Activated T-helper 1 cell treated with anti-CD3 and anti-CD28 coated beads, Interleukin-12 subunit alpha, Interleukin-12 subunit beta, Interleukin-2, Interleukin-4 antibody, amounts not matched to agents 30 ng/mL and 10 ng/mL and 1 ng/mL, durations not matched to agents 14 hours and 24 hours and 36 hours (primary cell): ENCODE measurements at regions not wholly inside any gene's neighbourhood (a gene's known extent, or its start where the extent isn't known, plus 50 kb on each side); places are given as distances from the start of the nearest gene placed in this dataset.
"Not testable (repeated sequence)": the region's sequence is repeated elsewhere in the genome, so short reads cannot be mapped to it uniquely, and the experiment has no call there.

Source experiments
- DNase-seq: peaks from one replicate; pipeline ENCODE4 v3.0.0; 2021; ENCODE audit warnings: low spot score
- H3K27ac Mint-ChIP-seq: one replicate; pipeline ENCODE4 v1.8.0; 2021; ENCODE audit warnings: mild to moderate bottlenecking, mixed read lengths
- H3K27me3 Mint-ChIP-seq: one replicate; pipeline ENCODE4 v1.8.0; 2022; ENCODE audit warnings: mild to moderate bottlenecking, moderate library complexity, mixed read lengths; ENCODE audit not compliant: insufficient read depth
- H3K36me3 Mint-ChIP-seq: one replicate; pipeline ENCODE4 v1.8.0; 2021; ENCODE audit warnings: low read depth, mixed read lengths
- H3K4me1 Mint-ChIP-seq: one replicate; pipeline ENCODE4 v1.8.0; 2021; ENCODE audit warnings: low read depth, mixed read lengths
- H3K4me3 Mint-ChIP-seq: one replicate; pipeline ENCODE4 v1.8.0; 2021; ENCODE audit warnings: mild to moderate bottlenecking, moderate library complexity, mixed read lengths
- H3K9me3 Mint-ChIP-seq: one replicate; pipeline ENCODE4 v1.8.0; 2021; ENCODE audit warnings: mixed read lengths
- intact Hi-C: fragments of 100-400 bp; cut with micrococcal nuclease; formaldehyde crosslinking; loops from one replicate; pipeline ENCODE4 v1.15.1; 2024

- no peak for DNase-seq
- Mint-ChIP-seq H3K9me3 (no peaks in the 10 kb centered on the region), H3K27me3 (peaks cover 6% of the 10 kb centered on the region), H3K4me1 (no peaks in the 10 kb centered on the region), H3K27ac (no peak overlapping the region), H3K4me3 (no peak overlapping the region), H3K36me3 (no peaks in the 10 kb centered on the region)
- intact Hi-C loops: no loop called here
Measured at GRCh38 chr19:33866696-33867095, 70.0 kb downstream of the KCTD15 start.

GRCh38 chr19:33868076-33868735, 71.5 kb downstream of the KCTD15 start:
- no peaks in the 10 kb centered on the region for H3K36me3 Mint-ChIP-seq
- H3K9me3 Mint-ChIP-seq: no peaks in the 10 kb centered on the region
- intact Hi-C loops: no loop called here
- no peak overlapping the region for H3K4me3 Mint-ChIP-seq
- DNase-seq: no peak
- peaks cover 6% of the 10 kb centered on the region for H3K27me3 Mint-ChIP-seq
- no peak overlapping the region for H3K27ac Mint-ChIP-seq
- H3K4me1 Mint-ChIP-seq: no peaks in the 10 kb centered on the region

- Mint-ChIP-seq H3K27ac (no peak overlapping the region), H3K4me1 (no peaks in the 10 kb centered on the region), H3K4me3 (no peak overlapping the region), H3K36me3 (no peaks in the 10 kb centered on the region), H3K27me3 (peaks cover 6% of the 10 kb centered on the region), H3K9me3 (no peaks in the 10 kb centered on the region)
- DNase-seq: no peak
- intact Hi-C loops: no loop called here
Measured at GRCh38 chr19:33868788-33869412, 72.2 kb downstream of the KCTD15 start.

GRCh38 chr19:33870298-33870932, 73.7 kb downstream of the KCTD15 start:
- H3K9me3 Mint-ChIP-seq, H3K27ac Mint-ChIP-seq, H3K4me3 Mint-ChIP-seq, intact Hi-C loops, H3K27me3 Mint-ChIP-seq, H3K4me1 Mint-ChIP-seq, DNase-seq, H3K36me3 Mint-ChIP-seq: not testable (repeated sequence)

- Mint-ChIP-seq H3K36me3 (no peaks in the 10 kb centered on the region), H3K4me3 (no peak overlapping the region)
Measured at GRCh38 chr19:33871605-33872004, 74.9 kb downstream of the KCTD15 start.

GRCh38 chr19:33872445-33873320, 76.0 kb downstream of the KCTD15 start:
- Mint-ChIP-seq H3K4me1 (no peaks in the 10 kb centered on the region), H3K27me3 (peaks cover 5% of the 10 kb centered on the region), H3K4me3 (no peak overlapping the region), H3K27ac (no peak overlapping the region), H3K36me3 (no peaks in the 10 kb centered on the region), H3K9me3 (no peaks in the 10 kb centered on the region)
- DNase-seq: no peak
- intact Hi-C loops: no loop called here

More at GRCh38 chr19:33871605-33872004, 74.9 kb downstream of the KCTD15 start:
- Mint-ChIP-seq H3K9me3 (no peaks in the 10 kb centered on the region), H3K27me3 (peaks cover 6% of the 10 kb centered on the region), H3K4me1 (no peaks in the 10 kb centered on the region), H3K27ac (no peak overlapping the region)
- intact Hi-C loops: no loop called here
- no peak for DNase-seq

GRCh38 chr19:33875071-33875470, 78.4 kb downstream of the KCTD15 start:
- no peaks in the 10 kb centered on the region for H3K36me3 Mint-ChIP-seq
- DNase-seq: no peak
- no peaks in the 10 kb centered on the region for H3K9me3 Mint-ChIP-seq
- H3K27me3 Mint-ChIP-seq: peaks cover 2% of the 10 kb centered on the region
- no peak overlapping the region for H3K4me3 Mint-ChIP-seq
- intact Hi-C loops: no loop called here
- H3K27ac Mint-ChIP-seq: no peak overlapping the region
- no peaks in the 10 kb centered on the region for H3K4me1 Mint-ChIP-seq

GRCh38 chr19:33876192-33876591, 79.5 kb downstream of the KCTD15 start:
- intact Hi-C loops: no loop called here
- Mint-ChIP-seq H3K27ac (no peak overlapping the region), H3K36me3 (no peaks in the 10 kb centered on the region), H3K27me3 (peaks cover 2% of the 10 kb centered on the region), H3K9me3 (no peaks in the 10 kb centered on the region), H3K4me1 (no peaks in the 10 kb centered on the region), H3K4me3 (no peak overlapping the region)
- DNase-seq: no peak

GRCh38 chr19:33878030-33878544, 81.4 kb downstream of the KCTD15 start:
- intact Hi-C loops: no loop called here
- DNase-seq: no peak
- Mint-ChIP-seq H3K4me1 (no peaks in the 10 kb centered on the region), H3K9me3 (no peaks in the 10 kb centered on the region), H3K4me3 (no peak overlapping the region), H3K36me3 (no peaks in the 10 kb centered on the region), H3K27ac (no peak overlapping the region), H3K27me3 (peaks cover 2% of the 10 kb centered on the region)

- H3K9me3 Mint-ChIP-seq: no peaks in the 10 kb centered on the region
- no peaks in the 10 kb centered on the region for H3K4me1 Mint-ChIP-seq
- H3K27ac Mint-ChIP-seq: no peak overlapping the region
- intact Hi-C loops: no loop called here
- H3K4me3 Mint-ChIP-seq: no peak overlapping the region
- H3K36me3 Mint-ChIP-seq: no peaks in the 10 kb centered on the region
- no peak for DNase-seq
- H3K27me3 Mint-ChIP-seq: peaks cover 2% of the 10 kb centered on the region
Measured at GRCh38 chr19:33878910-33879810, 82.5 kb downstream of the KCTD15 start.

- Mint-ChIP-seq H3K36me3 (no peaks in the 10 kb centered on the region), H3K27ac (no peak overlapping the region), H3K4me1 (no peaks in the 10 kb centered on the region), H3K9me3 (no peaks in the 10 kb centered on the region), H3K27me3 (peaks cover 2% of the 10 kb centered on the region), H3K4me3 (no peak overlapping the region)
- no peak for DNase-seq
- intact Hi-C loops: no loop called here
Measured at GRCh38 chr19:33879818-33880575, 83.3 kb downstream of the KCTD15 start.
